Prostate gland (tissue), 2 donors: ENCODE measurements at regions not wholly inside any gene's neighbourhood (a gene's known extent, or its start where the extent isn't known, plus 50 kb on each side); places are given as distances from the start of the nearest gene placed in this dataset.

Source experiments
- DNase-seq: peaks from one replicate; pipeline ENCODE4 v3.0.0-alpha.2; 2019; ENCODE audit warnings: low spot score
- H3K27ac ChIP-seq, 2 donors: fragments of 200-600 bp; sonication (generic); 2 replicates each; pipeline ENCODE4 v1.5.1; 2017 to 2019
- H3K27me3 ChIP-seq: fragments of 200-600 bp; sonication (generic); replicated peaks from 2 replicates; pipeline ENCODE4 v1.5.1; 2019; ENCODE audit not compliant: insufficient read depth
- H3K36me3 ChIP-seq, 2 donors: fragments of 200-600 bp; sonication (generic); 1 replicate in 1 of 2; 2 replicates in 1 of 2; pipeline versions ENCODE4 v1.5.1 to v1.8.1; 2017 to 2019
- H3K4me1 ChIP-seq: fragments of 200-600 bp; sonication (generic); replicated peaks from 2 replicates; pipeline ENCODE4 v1.5.1; 2019
- H3K4me3 ChIP-seq, 2 donors: fragments of 200-600 bp; sonication (generic); 2 replicates each; pipeline ENCODE4 v1.5.1; 2017 to 2019
- H3K9me3 ChIP-seq: fragments of 200-600 bp; sonication (generic); 2 replicates; pipeline ENCODE4 v1.5.1; 2017
- CTCF ChIP-seq, 4 experiments: fragments of 200-600 bp in 2 of 4; fragments of 450-650 bp in 2 of 4; sonication (generic) in 2 of 4; IDR thresholded peaks; 1 replicate in 3 of 4; 2 replicates in 1 of 4; pipeline ENCODE4 v1.5.1; 2016 to 2019; ENCODE audit warnings: antibody characterized with exemption in 4 of 4, mild to moderate bottlenecking in 2 of 4, moderate library complexity in 2 of 4
- POLR2A ChIP-seq: fragments of 450-650 bp; IDR thresholded peaks from one replicate; pipeline ENCODE4 v1.6.1; 2016; ENCODE audit warnings: antibody characterized with exemption, mild to moderate bottlenecking
- POLR2AphosphoS5 ChIP-seq: sonication (generic); formaldehyde crosslinking; IDR thresholded peaks from one replicate; pipeline ENCODE4 v1.6.1; 2017; ENCODE audit warnings: antibody characterized with exemption
- WGBS: methylation state at CpG from one replicate; pipeline ENCODE4 v1.1.5; 2018; 5-methylcytosine and 5-hydroxymethylcytosine counted together
- intact Hi-C: fragments of 100-400 bp; cut with DNase I; formaldehyde crosslinking; loops from one replicate; pipeline ENCODE4 v1.14.2; 2022

- no peak for TF ChIP-seq POLR2AphosphoS5
- no peak for TF ChIP-seq POLR2A
- no peak for TF ChIP-seq CTCF (IDR thresholded peaks at IDR 0.05)
- Histone ChIP-seq H3K27me3 (no peaks in the 10 kb centered on the region), H3K36me3 (no peaks in the 10 kb centered on the region), H3K4me3 (no peak overlapping the region), H3K27ac (no peak overlapping the region), H3K4me1 (no peaks in the 10 kb centered on the region), H3K9me3 (no peaks in the 10 kb centered on the region)
- intact Hi-C loops = no loop called here
- DNase-seq = no peak
- 27% methylated on average over 1 of the region's 1 CpG for WGBS
Measured at GRCh38 chr12:19018302-19018970, 111.1 kb upstream of the PLEKHA5 start.

GRCh38 chr12:19021240-19021639 is 108.3 kb upstream of the PLEKHA5 start:
- H3K4me3 ChIP-seq = no peak overlapping the region
- intact Hi-C loops = no loop called here
- H3K9me3 ChIP-seq = no peaks in the 10 kb centered on the region
- no peak overlapping the region for H3K27ac ChIP-seq
- TF ChIP-seq CTCF (IDR thresholded peaks at IDR 0.05) (no peak), POLR2A (no peak), POLR2AphosphoS5 (no peak)
- DNase-seq = no peak
- no peaks in the 10 kb centered on the region for H3K36me3 ChIP-seq
- no peaks in the 10 kb centered on the region for H3K4me1 ChIP-seq
- 82% methylated on average over 4 of the region's 4 CpGs for WGBS
- no peaks in the 10 kb centered on the region for H3K27me3 ChIP-seq

GRCh38 chr12:19021646-19022045 is 107.9 kb upstream of the PLEKHA5 start:
- Histone ChIP-seq H3K4me1 (no peaks in the 10 kb centered on the region), H3K27ac (no peak overlapping the region), H3K4me3 (no peak overlapping the region), H3K27me3 (no peaks in the 10 kb centered on the region), H3K36me3 (no peaks in the 10 kb centered on the region), H3K9me3 (no peaks in the 10 kb centered on the region)
- DNase-seq = no peak
- 31% methylated on average over 1 of the region's 1 CpG for WGBS
- intact Hi-C loops = no loop called here
- TF ChIP-seq CTCF (IDR thresholded peaks at IDR 0.05) (no peak), POLR2AphosphoS5 (no peak), POLR2A (no peak)

GRCh38 chr12:19025582-19025981 is 104.0 kb upstream of the PLEKHA5 start:
- no peaks in the 10 kb centered on the region for H3K9me3 ChIP-seq
- no peak overlapping the region for H3K27ac ChIP-seq
- H3K4me1 ChIP-seq = no peaks in the 10 kb centered on the region
- no peak for DNase-seq
- H3K36me3 ChIP-seq = no peaks in the 10 kb centered on the region
- TF ChIP-seq POLR2A = no peak
- TF ChIP-seq CTCF (IDR thresholded peaks at IDR 0.05) = no peak
- TF ChIP-seq POLR2AphosphoS5 = no peak
- no peak overlapping the region for H3K4me3 ChIP-seq
- intact Hi-C loops = no loop called here
- WGBS = 43% methylated on average over 5 of the region's 5 CpGs
- H3K27me3 ChIP-seq = no peaks in the 10 kb centered on the region

GRCh38 chr12:19026034-19026433 is 103.5 kb upstream of the PLEKHA5 start:
- Histone ChIP-seq H3K27me3 (no peaks in the 10 kb centered on the region), H3K36me3 (no peaks in the 10 kb centered on the region), H3K4me1 (no peaks in the 10 kb centered on the region), H3K4me3 (no peak overlapping the region), H3K9me3 (no peaks in the 10 kb centered on the region), H3K27ac (no peak overlapping the region)
- TF ChIP-seq CTCF (IDR thresholded peaks at IDR 0.05) (no peak), POLR2A (no peak), POLR2AphosphoS5 (no peak)
- WGBS = 56% methylated on average over 4 of the region's 4 CpGs
- intact Hi-C loops = no loop called here
- no peak for DNase-seq
